Islet precursor cell (in vitro differentiated cells): ENCODE measurements at regions not wholly inside any gene's neighbourhood (a gene's known extent, or its start where the extent isn't known, plus 50 kb on each side); places are given as distances from the start of the nearest gene placed in this dataset.

ENCODE experiments used
- DNase-seq: peaks from one replicate; pipeline ENCODE4 v3.0.0-alpha.2; 2018

GRCh38 chr1:48164571-48164970, 57.9 kb upstream of the SLC5A9 start:
- no peak for DNase-seq

- DNase-seq: no peak
Measured at GRCh38 chr1:48160486-48161132, 61.9 kb upstream of the SLC5A9 start.

DNA sequence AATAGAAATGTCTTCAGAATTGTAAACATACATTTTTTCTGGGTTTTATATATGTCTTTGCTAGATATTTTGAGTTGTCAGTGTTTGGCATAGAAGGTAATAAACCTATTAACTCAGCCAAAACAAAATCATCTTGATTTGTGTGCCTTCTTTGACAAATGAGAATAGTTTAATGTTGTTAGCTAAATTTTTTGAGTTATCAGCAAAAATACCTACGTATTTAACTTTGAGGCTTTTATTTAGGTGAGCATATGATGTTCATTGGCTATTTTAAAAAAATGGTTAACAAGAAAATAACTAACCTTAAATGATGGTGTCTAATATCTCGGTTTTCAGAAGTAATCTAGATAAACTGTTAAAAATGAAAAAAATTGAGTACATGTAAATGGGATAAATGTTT, 83.2 kb upstream of the SLC5A9 start:
- no peak for DNase-seq

DNA sequence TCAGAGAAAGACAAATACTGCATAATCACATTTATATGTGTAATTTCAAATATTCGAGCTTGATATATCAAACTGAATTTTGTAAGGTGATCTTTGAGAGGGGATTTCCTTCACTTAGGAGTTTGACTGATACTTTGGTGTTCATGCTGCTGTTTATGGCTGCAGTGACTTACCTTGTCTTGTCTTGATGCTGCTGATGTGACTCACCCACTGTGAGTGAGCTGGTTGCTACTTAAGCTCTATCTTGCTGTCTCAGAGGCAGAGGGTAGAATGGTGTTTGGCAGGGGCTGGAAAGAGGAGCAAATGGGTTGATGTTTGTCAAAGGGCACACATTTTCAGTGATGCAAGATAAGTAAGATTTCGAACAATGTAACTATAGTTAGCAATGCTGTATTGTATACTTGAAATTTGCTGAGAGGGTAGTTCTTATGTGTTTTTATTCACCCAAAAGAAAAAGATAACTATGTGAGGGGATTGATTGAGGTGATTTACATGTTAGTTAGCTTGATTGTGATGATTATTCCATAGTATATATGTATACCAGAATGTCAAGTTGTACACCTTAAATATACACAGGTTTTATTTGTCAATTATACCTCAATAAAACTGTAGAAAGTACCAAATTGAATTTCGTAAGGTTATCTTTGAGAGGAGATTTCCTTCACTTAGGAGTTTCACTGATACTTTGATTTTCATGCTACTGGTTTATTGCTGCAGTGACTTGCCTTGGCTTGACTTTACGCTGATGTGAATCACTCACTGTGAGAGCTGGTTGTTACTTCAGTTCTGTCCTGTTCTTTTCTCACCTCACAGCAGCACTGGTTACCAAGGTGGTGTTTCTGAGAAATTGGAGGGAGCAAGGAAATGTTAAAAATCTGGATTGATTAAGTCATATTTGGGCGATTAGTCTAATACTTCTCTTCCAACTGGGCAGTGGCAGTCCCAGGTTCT, 94.5 kb upstream of the SLC5A9 start:
- no peak for DNase-seq

DNA sequence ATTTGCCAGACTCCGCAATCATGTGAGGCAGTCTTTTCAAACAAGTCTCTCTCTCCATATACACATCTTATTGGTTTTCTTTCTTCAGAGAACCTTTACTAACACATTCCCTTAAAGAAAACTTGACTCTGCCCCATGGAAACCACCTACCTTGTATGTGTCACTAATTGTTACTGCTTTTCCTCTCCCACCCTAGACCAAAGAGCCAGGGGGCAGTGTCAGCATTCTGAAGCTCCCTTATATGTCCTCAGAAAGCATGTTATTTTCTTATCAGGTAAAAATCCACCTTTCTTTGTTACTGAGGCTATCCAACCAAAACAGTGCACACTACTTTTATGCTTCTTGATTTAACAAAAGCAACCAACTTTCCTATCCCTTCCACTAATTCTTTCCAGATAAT, 98.9 kb upstream of the SLC5A9 start:
- DNase-seq: no peak

DNA sequence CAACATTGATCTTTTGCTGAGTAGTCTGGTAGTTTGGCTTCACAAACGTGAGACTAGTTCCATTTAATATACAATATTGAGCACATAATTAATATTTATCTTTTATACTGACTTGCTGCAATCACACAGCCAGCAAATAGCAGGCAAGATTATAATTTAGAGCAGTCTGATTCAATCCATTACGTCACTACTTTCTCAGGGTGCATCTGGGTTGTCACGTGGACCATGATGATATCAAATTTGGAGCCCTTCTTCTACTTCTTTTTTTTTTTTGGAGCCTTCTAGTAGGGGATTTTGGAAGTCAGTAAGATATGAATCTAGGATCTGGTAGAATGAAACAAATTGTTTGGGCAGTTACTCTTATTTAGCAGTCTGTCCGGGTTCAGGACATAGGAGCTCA, 100.6 kb upstream of the SLC5A9 start:
- DNase-seq: no peak

DNA sequence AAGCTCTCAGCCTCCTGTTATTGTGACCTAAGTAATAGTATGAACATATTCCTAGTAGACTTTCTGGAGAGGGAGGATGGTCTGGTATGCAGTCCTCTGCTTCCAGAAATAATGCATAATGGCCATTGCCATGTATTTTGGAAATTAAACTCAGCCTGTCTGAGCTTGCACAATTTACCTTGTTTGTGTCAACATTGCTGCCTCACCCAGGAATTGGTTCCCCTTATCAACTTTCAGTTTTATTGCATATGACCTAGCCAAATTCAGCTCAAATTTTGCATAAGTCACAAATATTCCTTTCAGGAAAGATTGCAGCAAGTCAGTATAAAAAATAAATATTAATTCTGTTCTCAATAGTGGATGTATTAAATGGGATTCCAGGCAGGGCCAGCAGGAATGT, 101.9 kb upstream of the SLC5A9 start:
- DNase-seq: no peak

- no peak for DNase-seq
Measured at GRCh38 chr1:48115835-48116234, 106.7 kb upstream of the SLC5A9 start.

DNA sequence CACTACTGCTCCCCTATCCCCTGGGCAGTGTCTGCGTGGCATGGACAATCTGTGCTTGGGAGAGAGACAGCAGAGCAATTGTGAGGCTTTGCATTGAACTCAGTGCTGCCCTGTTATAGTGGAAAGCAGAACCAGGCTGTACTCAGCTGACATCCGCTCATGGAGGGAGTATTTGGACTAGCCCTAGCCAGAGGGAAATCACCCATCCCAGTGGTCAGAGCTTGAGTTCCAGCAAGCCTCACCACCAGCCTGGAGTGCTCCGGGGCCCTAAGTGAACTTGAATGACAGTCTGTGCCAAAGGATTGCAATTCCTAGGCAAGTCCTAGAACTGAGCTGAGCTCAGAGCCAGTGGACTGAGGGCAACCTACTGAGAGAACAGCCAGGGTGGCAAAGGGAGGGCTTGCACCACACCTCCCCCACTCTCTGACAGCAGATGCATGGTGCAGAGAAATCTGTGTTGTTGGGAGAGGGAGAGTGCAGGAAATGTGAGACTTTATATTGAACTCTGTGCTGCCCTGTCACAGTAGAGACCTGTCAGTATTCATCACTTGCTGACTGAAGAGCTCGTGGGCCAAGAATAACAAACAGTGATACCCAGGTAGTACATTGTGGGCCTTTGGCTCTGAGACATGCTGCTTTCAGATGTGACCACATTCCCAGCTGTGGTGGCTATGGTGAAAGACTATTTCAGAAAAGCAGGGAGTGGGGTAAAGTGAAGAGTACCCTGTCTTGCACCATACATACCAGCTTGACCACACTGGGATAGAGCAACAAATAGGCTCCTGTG, 107.7 kb upstream of the SLC5A9 start:
- no peak for DNase-seq

DNA sequence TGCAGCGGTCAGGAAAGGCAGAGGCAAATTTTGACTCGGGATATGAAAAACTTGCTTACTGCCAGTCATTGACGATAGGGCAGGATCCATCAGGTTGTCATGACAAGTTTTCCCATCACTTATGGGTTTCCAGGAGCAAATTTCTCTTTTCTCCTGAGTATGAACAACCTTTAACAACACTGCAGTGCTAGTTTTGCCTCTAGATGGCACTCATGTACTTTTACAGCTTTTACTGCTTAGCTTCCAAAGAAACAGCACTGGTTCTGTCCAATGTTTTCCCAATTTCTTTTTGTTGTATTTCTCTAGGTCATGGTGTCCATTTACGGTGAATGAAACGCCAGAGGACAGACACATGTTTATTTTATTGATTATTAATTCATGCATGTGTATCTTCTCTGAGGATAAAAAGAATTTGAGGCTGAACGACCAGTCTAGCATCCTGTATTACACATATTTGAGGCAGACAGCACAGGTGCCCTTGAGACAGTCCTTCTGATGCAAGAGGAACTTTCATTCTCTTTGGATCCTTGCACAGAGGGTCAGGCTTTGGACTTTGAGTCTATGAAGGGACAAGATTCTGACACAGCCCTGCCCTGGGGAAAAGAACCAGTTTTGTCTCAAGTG, 112.3 kb upstream of the TRABD2B start:
- DNase-seq: no peak

DNA sequence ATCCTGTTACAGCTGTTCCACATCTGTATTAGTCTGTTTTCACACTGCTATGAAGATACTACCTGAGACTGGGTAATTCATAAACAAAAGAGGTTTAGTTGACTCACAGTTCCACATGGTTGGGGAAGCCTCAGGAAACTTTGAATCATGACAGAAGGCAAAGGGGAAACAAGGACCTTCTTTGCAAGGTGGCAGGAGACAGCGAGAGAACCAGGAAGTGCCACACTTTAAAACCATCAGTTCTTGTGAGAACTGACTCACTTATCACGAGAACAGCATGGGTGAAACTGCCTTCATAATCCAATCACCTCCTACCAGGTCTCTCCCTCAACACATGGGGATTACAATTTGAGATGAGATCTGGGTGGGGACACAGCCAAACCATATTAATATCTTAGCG, 110.3 kb upstream of the TRABD2B start:
- no peak for DNase-seq

GRCh38 chr1:48106049-48106448, 108.9 kb upstream of the TRABD2B start:
- no peak for DNase-seq

- no peak for DNase-seq
Measured at GRCh38 chr1:48105165-48105564, 108.0 kb upstream of the TRABD2B start.

- DNase-seq: no peak
Measured at GRCh38 chr1:48103495-48103894, 106.3 kb upstream of the TRABD2B start.

GRCh38 chr1:48102766-48103165, 105.6 kb upstream of the TRABD2B start:
- DNase-seq: no peak

DNA sequence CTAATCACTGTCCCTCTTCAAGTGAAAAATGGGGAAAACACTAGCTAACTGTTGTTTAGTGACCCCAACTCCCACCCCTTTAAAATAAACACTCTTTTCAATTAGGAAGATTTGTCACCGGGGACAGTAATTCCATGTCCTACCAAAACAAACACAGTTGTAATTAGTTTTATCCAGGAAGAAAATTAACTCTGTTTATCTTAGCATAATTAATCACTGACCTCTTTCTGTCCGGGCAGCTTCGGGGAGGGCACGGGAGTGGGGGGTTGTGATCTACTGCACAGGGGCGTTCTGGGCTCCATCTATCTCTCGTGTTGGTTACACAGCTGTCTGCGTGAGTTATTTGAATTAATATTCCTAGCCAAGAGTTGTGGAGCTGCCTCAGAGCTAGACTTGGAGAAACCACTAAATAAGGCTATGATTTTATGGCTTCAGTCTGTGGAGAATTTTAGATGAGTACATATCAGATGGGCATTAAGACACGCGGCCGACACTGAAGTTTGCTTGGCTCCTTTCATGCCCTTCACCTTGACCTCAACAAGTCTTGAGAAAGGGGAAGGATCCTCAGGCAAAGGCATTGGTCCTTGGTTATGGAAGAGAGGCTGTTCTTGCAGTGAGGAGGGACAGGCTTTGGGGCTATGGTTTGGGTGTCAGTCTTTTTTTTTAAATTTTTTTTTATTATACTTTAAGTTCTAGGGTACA, 102.0 kb upstream of the TRABD2B start:
- no peak for DNase-seq

- DNase-seq: peak; percentile 93
Measured at GRCh38 chr1:48093696-48094528, 96.7 kb upstream of the TRABD2B start.

DNA sequence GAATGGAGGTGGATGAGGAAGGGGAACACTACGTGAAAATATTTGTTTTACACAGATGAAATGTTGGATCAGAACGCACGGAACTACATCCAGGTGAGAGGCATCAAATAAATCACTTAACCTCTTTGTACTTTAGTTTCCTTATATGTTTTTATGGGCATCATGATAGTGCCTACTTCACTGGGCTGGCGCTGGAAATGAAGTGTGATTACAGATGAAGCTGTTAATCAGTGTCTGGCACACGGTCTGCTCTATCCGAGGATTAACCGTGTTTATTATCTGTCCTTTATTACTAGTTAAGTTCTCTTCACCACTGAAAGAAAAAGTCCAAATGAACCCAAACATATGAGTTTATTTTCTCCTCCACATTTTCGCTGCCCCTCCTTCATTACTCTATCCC, 96.0 kb upstream of the TRABD2B start:
- DNase-seq: no peak

DNA sequence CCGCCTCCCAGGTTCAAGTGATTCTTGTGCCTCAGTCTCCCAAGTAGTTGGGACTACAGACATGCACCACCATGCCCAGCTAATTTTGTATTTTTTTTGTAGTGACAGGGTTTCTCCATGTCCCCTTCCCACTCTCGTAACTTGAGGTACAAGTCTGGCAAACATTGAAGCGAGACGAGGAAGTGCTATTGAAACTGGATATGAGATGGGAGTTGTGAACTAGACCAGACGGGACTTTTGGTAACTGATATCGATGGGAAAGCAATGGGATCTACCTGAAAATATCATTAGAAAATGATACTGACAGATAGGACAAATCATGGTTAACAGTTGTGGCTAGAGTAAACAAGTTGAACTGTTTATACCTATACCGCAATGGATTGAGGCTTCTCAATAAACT, 95.2 kb upstream of the TRABD2B start:
- DNase-seq: no peak

GRCh38 chr1:48089356-48089891, 92.2 kb upstream of the TRABD2B start:
- DNase-seq: no peak

DNA sequence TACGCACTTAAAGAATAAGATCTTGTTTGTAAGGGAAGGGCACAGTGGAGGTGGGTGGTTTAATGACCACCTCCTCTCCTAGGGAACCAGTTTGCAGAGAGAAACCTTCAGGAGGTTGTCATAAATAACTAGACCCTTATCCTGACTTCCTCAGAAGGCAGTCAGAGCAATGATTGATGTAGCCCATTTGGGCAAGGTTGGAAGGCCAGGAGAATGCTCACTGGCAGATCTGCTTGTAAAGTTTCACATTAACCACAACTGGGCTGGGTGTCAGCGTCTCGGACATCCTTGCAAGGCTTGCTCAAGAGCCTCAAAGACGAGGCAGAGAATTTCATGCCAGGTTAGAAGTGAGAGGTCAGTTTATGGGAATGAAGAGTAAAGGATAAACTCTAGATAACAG, 87.6 kb upstream of the TRABD2B start:
- no peak for DNase-seq
